B cell (primary cell): ENCODE measurements at regions not wholly inside any gene's neighbourhood (a gene's known extent, or its start where the extent isn't known, plus 50 kb on each side); places are given as distances from the start of the nearest gene placed in this dataset.

Experiments used
- ATAC-seq: fragments of 200-7000 bp; cut with Tn5 transposase; one replicate; pipeline ENCODE4 v1.10.0; 2021; ENCODE audit warnings: low read depth, mild to moderate bottlenecking, moderate number of reproducible peaks, moderate library complexity
- CTCF ChIA-PET: fragments of 350-600 bp; sonication (Branson Sonifier 250); formaldehyde crosslinking; loops from one replicate; lab custom pipeline; 2021; ENCODE audit warnings: antibody characterized with exemption, inconsistent platforms; lab: Charles Lee
- POLR2A ChIA-PET: fragments of 350-600 bp; sonication (Branson Sonifier 250); formaldehyde crosslinking; loops from one replicate; lab custom pipeline; 2021; ENCODE audit warnings: antibody characterized with exemption; lab: Charles Lee
- DNase-seq: peaks from one replicate; pipeline ENCODE4 v3.0.0; 2013
- H2AFZ ChIP-seq: 2 replicates; pipeline ENCODE4 v1.6.1; 2012; ENCODE audit warnings: mild to moderate bottlenecking, low read depth, low read length; ENCODE audit not compliant: insufficient read depth, poor library complexity, severe bottlenecking
- H3K27ac ChIP-seq, 2 donors: 1 replicate in 1 of 2; 2 replicates in 1 of 2; pipeline ENCODE4 v1.5.1; 2012 to 2013; ENCODE audit warnings: low read length in 2 of 2, mild to moderate bottlenecking in 2 of 2, moderate library complexity in 1 of 2
- H3K27me3 ChIP-seq, 4 experiments: fragments of 200-600 bp in 1 of 4; sonication (generic) in 1 of 4; replicated peaks in 1 of 4; 1 replicate in 2 of 4; 2 replicates in 2 of 4; pipeline versions ENCODE4 v1.6.1 to v1.7.0; 2013 to 2016; ENCODE audit warnings: low read length in 3 of 4, mild to moderate bottlenecking in 2 of 4, mixed read lengths in 1 of 4, moderate library complexity in 1 of 4; ENCODE audit not compliant: insufficient read depth in 4 of 4, control insufficient read depth in 3 of 4; ENCODE audit errors: control extremely low read depth in 1 of 4
- H3K36me3 ChIP-seq, 2 experiments: replicated peaks in 1 of 2; 1 replicate in 1 of 2; 2 replicates in 1 of 2; pipeline versions ENCODE4 v1.6.1 to v1.7.1; 2013; ENCODE audit warnings: low read length in 1 of 2; ENCODE audit not compliant: insufficient read depth in 2 of 2, control insufficient read depth in 1 of 2; ENCODE audit errors: control extremely low read depth in 1 of 2, extremely low read depth in 1 of 2
- H3K4me1 ChIP-seq, 2 donors: fragments of 200-600 bp in 1 of 2; sonication (generic) in 1 of 2; 1 replicate in 1 of 2; 2 replicates in 1 of 2; pipeline versions ENCODE4 v1.5.1 to v1.6.1; 2013 to 2017; ENCODE audit warnings: low read length in 2 of 2; ENCODE audit not compliant: control insufficient read depth in 2 of 2, insufficient read depth in 2 of 2
- H3K4me2 ChIP-seq: replicated peaks from 2 replicates; pipeline ENCODE3; 2012; ENCODE audit warnings: mild to moderate bottlenecking, low read depth, low read length; ENCODE audit not compliant: poor library complexity, severe bottlenecking
- H3K4me3 ChIP-seq, 5 experiments: fragments of 200-600 bp in 1 of 5; sonication (generic) in 1 of 5; 1 replicate in 3 of 5; 2 replicates in 2 of 5; pipeline versions ENCODE4 v1.5.1 to v1.7.0; 2011 to 2016; ENCODE audit warnings: low read length in 4 of 5, mild to moderate bottlenecking in 4 of 5, low read depth in 2 of 5, control low read depth in 1 of 5, moderate library complexity in 1 of 5; ENCODE audit not compliant: insufficient read depth in 1 of 5; ENCODE audit errors: control extremely low read depth in 1 of 5, extremely low read depth in 1 of 5
- H3K79me2 ChIP-seq: fragments of 200-600 bp; sonication (generic); one replicate; pipeline ENCODE4 v1.6.0; 2016; ENCODE audit warnings: low read length; ENCODE audit not compliant: control insufficient read depth, insufficient read depth
- H3K9ac ChIP-seq: fragments of 200-600 bp; sonication (generic); 2 replicates; pipeline ENCODE4 v1.6.1; 2017; ENCODE audit warnings: mild to moderate bottlenecking, low read length, moderate library complexity
- H3K9me3 ChIP-seq, 3 donors: one replicate each; pipeline versions ENCODE4 v1.6.1 to v1.7.1; 2013; ENCODE audit warnings: low read length in 2 of 3; ENCODE audit not compliant: control insufficient read depth in 2 of 3, insufficient read depth in 1 of 3; ENCODE audit errors: control extremely low read depth in 1 of 3
- H4K20me1 ChIP-seq: 2 replicates; pipeline ENCODE4 v1.6.0; 2012; ENCODE audit warnings: mild to moderate bottlenecking, low read length; ENCODE audit not compliant: insufficient read depth, control insufficient read depth, poor library complexity, severe bottlenecking
- H3K27ac Mint-ChIP-seq: one replicate; pipeline ENCODE4 v1.8.0; 2021; ENCODE audit warnings: mixed read lengths
- H3K27me3 Mint-ChIP-seq: one replicate; pipeline ENCODE4 v1.8.0; 2021; ENCODE audit warnings: mixed read lengths
- H3K4me1 Mint-ChIP-seq: one replicate; pipeline ENCODE4 v1.8.0; 2021; ENCODE audit warnings: mixed read lengths
- H3K4me3 Mint-ChIP-seq: one replicate; pipeline ENCODE4 v1.8.0; 2021; ENCODE audit warnings: mixed read lengths
- H3K9me3 Mint-ChIP-seq: one replicate; pipeline ENCODE4 v1.8.0; 2022; ENCODE audit warnings: mixed read lengths; ENCODE audit not compliant: insufficient read depth
- CTCF ChIP-seq: fragments of 200-600 bp; IDR thresholded peaks from one replicate; pipeline ENCODE4 v1.8.0; 2022; ENCODE audit warnings: antibody characterized with exemption, mild to moderate bottlenecking
- EZH2 ChIP-seq: IDR thresholded peaks from 2 replicates; pipeline ENCODE4 v1.6.1; 2012; ENCODE audit warnings: borderline replicate concordance, low read depth, mild to moderate bottlenecking, moderate library complexity, low read length; ENCODE audit not compliant: insufficient read depth, poor library complexity, severe bottlenecking
- WGBS: methylation state at CpG from one replicate; pipeline ENCODE4 v1.1.5; 2013; ENCODE audit warnings: missing lambda C conversion rate; ENCODE audit not compliant: insufficient coverage; 5-methylcytosine and 5-hydroxymethylcytosine counted together
- intact Hi-C: fragments of 100-400 bp; cut with micrococcal nuclease; formaldehyde crosslinking; loops from one replicate; pipeline ENCODE4 v1.10.0; 2022

GRCh38 chr3:82103241-82103640 is 341.8 kb upstream of the GBE1 start:
- Mint-ChIP-seq H3K4me3 (no peak overlapping the region), H3K27me3 (no peaks in the 10 kb centered on the region), H3K4me1 (no peaks in the 10 kb centered on the region), H3K27ac (no peak overlapping the region), H3K9me3 (no peaks in the 10 kb centered on the region)
- Histone ChIP-seq H3K4me2 (no peak overlapping the region), H3K79me2 (no peaks in the 10 kb centered on the region), H4K20me1 (no peaks in the 10 kb centered on the region), H2AFZ (no peak overlapping the region), H3K27ac (no peak overlapping the region), H3K9ac (no peak overlapping the region), H3K36me3 (no peaks in the 10 kb centered on the region), H3K4me1 (no peaks in the 10 kb centered on the region), H3K4me3 (no peak overlapping the region), H3K27me3 (no peaks in the 10 kb centered on the region), H3K9me3 (no peaks in the 10 kb centered on the region)
- ATAC-seq (no peak), DNase-seq (no peak)
- no CpG with 5 or more reads among the region's 1 CpG for WGBS
- POLR2A ChIA-PET: no interaction called here
- CTCF ChIA-PET: no interaction called here
- TF ChIP-seq CTCF (no peak), EZH2 (no peak)
- intact Hi-C loops: no loop called here

DNA sequence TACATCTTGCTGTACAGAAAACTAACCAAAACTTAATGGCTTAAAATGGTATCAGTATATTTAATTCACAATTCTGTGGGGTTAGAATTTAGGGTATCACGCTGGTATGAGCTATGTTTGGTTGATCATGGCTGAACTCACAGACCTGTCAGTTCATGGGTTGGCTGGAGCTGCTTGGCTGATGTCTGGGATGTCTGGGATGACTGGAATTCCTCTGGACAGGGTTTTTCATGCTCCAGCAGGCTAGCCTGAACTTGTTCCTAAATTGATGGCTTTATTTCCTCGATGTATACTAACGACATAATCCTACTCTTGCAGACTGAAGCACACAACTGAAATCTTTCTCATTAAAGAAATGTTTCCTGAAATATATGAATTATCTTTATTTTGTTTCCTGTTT is 338.9 kb upstream of the GBE1 start:
- Histone ChIP-seq H3K27me3 (no peaks in the 10 kb centered on the region), H3K4me1 (no peaks in the 10 kb centered on the region), H3K79me2 (no peaks in the 10 kb centered on the region), H3K36me3 (no peaks in the 10 kb centered on the region), H3K4me2 (no peak overlapping the region), H2AFZ (no peak overlapping the region), H4K20me1 (no peaks in the 10 kb centered on the region), H3K9ac (no peak overlapping the region), H3K27ac (no peak overlapping the region), H3K4me3 (no peak overlapping the region), H3K9me3 (no peaks in the 10 kb centered on the region)
- no peak overlapping the region for H3K4me3 Mint-ChIP-seq
- CTCF ChIA-PET: no interaction called here
- POLR2A ChIA-PET: no interaction called here
- no peaks in the 10 kb centered on the region for H3K4me1 Mint-ChIP-seq
- intact Hi-C loops: no loop called here
- WGBS: no CpG with 5 or more reads among the region's 3 CpGs
- TF ChIP-seq EZH2: no peak
- TF ChIP-seq CTCF: no peak
- DNase-seq (no peak), ATAC-seq (no peak)
- H3K9me3 Mint-ChIP-seq: no peaks in the 10 kb centered on the region
- H3K27me3 Mint-ChIP-seq: no peaks in the 10 kb centered on the region
- H3K27ac Mint-ChIP-seq: no peak overlapping the region
